HG03097 (cell line): ENCODE measurements at regions not wholly inside any gene's neighbourhood (a gene's known extent, or its start where the extent isn't known, plus 50 kb on each side); places are given as distances from the start of the nearest gene placed in this dataset.

Experiments
- ATAC-seq: cut with Tn5 transposase; IDR thresholded peaks from one replicate; pipeline ENCODE4 v1.9.1; 2021; ENCODE audit not compliant: unreplicated experiment, low FRiP score

DNA sequence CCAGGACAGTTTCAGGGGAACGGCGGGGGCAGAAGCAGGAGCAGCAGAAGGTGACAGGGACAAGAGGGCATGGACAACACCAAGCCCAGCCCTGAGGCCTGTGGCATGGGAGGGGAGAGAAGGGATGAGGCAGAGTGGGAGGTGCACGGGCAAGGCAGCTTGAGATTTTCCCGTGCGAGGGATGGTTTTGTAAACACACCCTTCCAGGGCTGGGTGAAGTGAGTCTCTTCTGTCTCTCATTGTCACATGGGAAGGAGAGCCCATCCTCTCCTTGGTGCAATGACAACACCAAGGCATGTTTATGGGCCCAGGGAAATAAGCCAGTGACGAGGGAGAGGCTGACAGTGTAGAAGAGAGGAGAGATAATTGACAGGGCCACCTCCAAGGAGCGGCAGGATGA lies 69.6 kb upstream of the RIOK3 start:
- no peak for ATAC-seq

- no peak for ATAC-seq
These were observed 68.0 kb upstream of the RIOK3 start for GRCh38 chr18:23384778-23385736.

- ATAC-seq = no peak
These were observed 66.8 kb upstream of the RIOK3 start for GRCh38 chr18:23386317-23386716.

DNA sequence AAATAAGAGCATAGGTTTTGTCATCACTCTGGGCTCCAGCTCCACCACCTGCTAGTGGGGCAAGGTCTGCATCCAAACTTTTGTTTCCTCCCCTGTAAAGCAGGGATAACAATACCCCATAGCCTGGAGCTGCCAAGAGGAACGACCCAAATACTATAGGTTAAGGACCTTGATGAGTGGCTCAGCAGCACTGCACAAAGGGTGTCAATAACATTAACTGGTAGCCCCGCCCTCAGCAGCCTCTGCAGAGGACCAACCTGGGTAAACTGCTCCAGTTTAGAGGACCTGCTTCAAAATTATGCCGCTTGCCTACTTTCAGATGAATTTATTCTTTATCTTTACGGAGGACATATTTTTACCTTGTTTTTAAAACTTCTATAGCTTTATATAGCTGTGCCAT lies 65.8 kb upstream of the RIOK3 start:
- ATAC-seq = no peak

- ATAC-seq = no peak
These were observed 64.7 kb upstream of the RIOK3 start for GRCh38 chr18:23388357-23388756.

GRCh38 chr18:23391156-23391555 lies 61.9 kb upstream of the RIOK3 start:
- no peak for ATAC-seq

- ATAC-seq = no peak
These were observed 55.2 kb upstream of the RIOK3 start for GRCh38 chr18:23397907-23398306.

- ATAC-seq = no peak
These were observed 54.7 kb upstream of the RIOK3 start for GRCh38 chr18:23398401-23398800.

- ATAC-seq = no peak
These were observed 54.0 kb upstream of the RIOK3 start for GRCh38 chr18:23399067-23399466.

DNA sequence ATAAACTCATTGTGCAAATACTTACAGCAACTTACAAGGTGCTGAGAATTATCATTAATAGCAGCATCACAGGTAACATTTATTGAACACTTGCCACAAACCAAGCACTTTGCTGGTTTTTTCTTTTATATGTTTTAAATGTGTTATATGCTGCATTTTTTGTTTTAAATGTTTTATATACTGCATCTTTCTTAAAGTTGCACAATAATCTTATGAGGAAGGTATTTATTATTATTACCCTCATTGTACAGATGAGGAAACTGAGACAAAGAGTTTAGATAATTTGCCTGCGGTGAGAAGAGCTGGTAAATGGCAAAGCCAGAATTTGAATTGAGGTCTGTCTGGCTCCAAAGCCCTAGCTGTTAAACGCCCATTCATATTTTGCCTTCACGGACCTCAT lies 52.2 kb upstream of the RIOK3 start:
- no peak for ATAC-seq

DNA sequence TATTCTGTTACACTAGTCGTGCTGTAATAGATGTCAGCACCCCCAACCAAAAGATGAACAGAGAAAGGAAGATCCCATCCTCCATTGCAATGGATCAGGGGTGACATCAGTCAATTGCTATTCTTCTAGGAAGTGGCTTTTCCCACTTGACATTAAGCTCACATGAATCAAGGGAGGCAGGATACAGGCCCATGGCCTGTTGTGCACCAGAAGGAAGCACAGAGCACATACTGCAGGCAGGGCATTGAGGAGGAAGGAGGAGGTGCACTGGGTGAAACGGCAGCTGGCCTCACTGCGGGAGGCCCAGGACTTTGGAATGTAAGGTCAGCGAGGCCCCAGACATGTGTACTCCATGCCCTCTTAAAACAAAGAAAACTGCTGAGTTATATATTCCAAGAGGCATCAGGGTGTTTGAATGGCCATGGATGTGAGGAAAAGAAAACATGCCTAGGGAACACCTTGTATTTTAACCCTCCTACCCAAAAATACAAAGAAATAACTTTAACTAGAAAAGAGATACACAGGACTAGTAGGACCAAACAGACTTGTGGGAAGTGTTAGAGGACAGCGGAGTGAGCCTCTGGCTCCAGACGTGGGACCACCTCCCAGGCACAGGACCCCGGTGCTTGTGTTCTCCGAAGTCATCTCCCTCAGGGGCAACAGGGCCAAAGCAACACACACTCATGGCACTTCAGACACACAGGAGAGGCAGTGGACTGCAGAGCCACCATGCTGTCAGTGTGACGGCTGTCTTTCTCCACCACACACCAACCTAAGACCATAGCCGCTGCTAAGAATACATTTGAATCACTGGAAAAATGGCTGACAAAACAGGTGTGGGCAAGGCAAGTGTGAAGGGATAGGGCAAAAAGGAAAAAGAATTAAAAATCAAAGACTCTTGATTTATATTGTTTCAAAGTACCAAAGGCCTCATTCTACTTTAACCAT lies 51.4 kb upstream of the RIOK3 start:
- no peak for ATAC-seq
